ENCODE measurements at regions not wholly inside any gene's neighbourhood (a gene's known extent, or its start where the extent isn't known, plus 50 kb on each side); places are given as distances from the start of the nearest gene placed in this dataset.

- ATAC-seq, result no peak
These were observed 384.4 kb downstream of the MIAT start for GRCh38 chr22:27041745-27042310.

GRCh38 chr22:27043262-27043661 lies 385.9 kb downstream of the MIAT start:
- TF ChIP-seq ISL1 (CRISPR knock-in tag; IDR thresholded peaks at IDR 0.05) (no peak), TOX (CRISPR knock-in tag; IDR thresholded peaks at IDR 0.05; ENCODE audit: borderline replicate concordance) (no peak), OSR1 (CRISPR knock-in tag; IDR thresholded peaks at IDR 0.05) (no peak), CSRNP3 (CRISPR knock-in tag; IDR thresholded peaks at IDR 0.05) (no peak), GLIS3 (CRISPR knock-in tag; IDR thresholded peaks at IDR 0.05) (no peak), TSHZ2 (CRISPR knock-in tag; IDR thresholded peaks at IDR 0.05) (no peak), ZFP3 (CRISPR knock-in tag; IDR thresholded peaks at IDR 0.05) (no peak), TCF4 (CRISPR knock-in tag; IDR thresholded peaks at IDR 0.05; ENCODE audit: borderline replicate concordance) (no peak), ZC3H10 (CRISPR knock-in tag; IDR thresholded peaks at IDR 0.05) (no peak), BACH2 (CRISPR knock-in tag; IDR thresholded peaks at IDR 0.05; ENCODE audit: borderline replicate concordance) (no peak), ESRRG (CRISPR knock-in tag; IDR thresholded peaks at IDR 0.05) (no peak), ZNF565 (CRISPR knock-in tag; conservative IDR thresholded peaks at IDR 0.05; ENCODE audit: low read depth) (no peak), CSDC2 (CRISPR knock-in tag; IDR thresholded peaks at IDR 0.05) (no peak), RARB (CRISPR knock-in tag; IDR thresholded peaks at IDR 0.05) (no peak), CREB5 (CRISPR knock-in tag; IDR thresholded peaks at IDR 0.05; ENCODE audit: low read depth) (no peak), PATZ1 (CRISPR knock-in tag; IDR thresholded peaks at IDR 0.05; ENCODE audit: borderline replicate concordance) (no peak), ARNTL (CRISPR knock-in tag; IDR thresholded peaks at IDR 0.05; ENCODE audit: borderline replicate concordance, low read depth) (no peak), SNAI2 (CRISPR knock-in tag; IDR thresholded peaks at IDR 0.05) (no peak), POU6F1 (CRISPR knock-in tag; IDR thresholded peaks at IDR 0.05; ENCODE audit: borderline replicate concordance, low read depth) (no peak)
- no peak for ATAC-seq

More at GRCh38 chr22:27041745-27042310, 384.4 kb downstream of the MIAT start:
- TF ChIP-seq BACH2 (CRISPR knock-in tag; IDR thresholded peaks at IDR 0.05; ENCODE audit: borderline replicate concordance), result no peak
- TF ChIP-seq OSR1 (CRISPR knock-in tag; IDR thresholded peaks at IDR 0.05), result no peak

- ATAC-seq, result peak; percentile 83
- peak; percentile 59; the same call in 1 of the 2 replicates for TF ChIP-seq CREB5 (CRISPR knock-in tag; IDR thresholded peaks at IDR 0.05; ENCODE audit: low read depth)
- TF ChIP-seq ISL1 (CRISPR knock-in tag; IDR thresholded peaks at IDR 0.05), result 0 out of 2 replicates have a peak, but pooled peaks have one; percentile 15
- no peak for TF ChIP-seq ZC3H10 (CRISPR knock-in tag; IDR thresholded peaks at IDR 0.05)
- peak; percentile 70; the same call in 1 of the 2 replicates for TF ChIP-seq ZNF70 (CRISPR knock-in tag; IDR thresholded peaks at IDR 0.05)
These were observed 387.9 kb downstream of the MIAT start for GRCh38 chr22:27045103-27045947.
